Mucosa of gallbladder (tissue), 1 donor: ENCODE measurements at regions not wholly inside any gene's neighbourhood (a gene's known extent, or its start where the extent isn't known, plus 50 kb on each side); places are given as distances from the start of the nearest gene placed in this dataset.
A peak's percentile ranks its signal among the peaks of the same experiment; 100 is the strongest.
"Not testable (repeated sequence)": the region's sequence is repeated elsewhere in the genome, so short reads cannot be mapped to it uniquely, and the experiment has no call there.

Experiments
- DNase-seq: peaks from one replicate; pipeline ENCODE4 v3.0.0-alpha.2; 2020; ENCODE audit warnings: low spot score
- donor health status: DM: no; HTN: no; CAD: no.

DNA sequence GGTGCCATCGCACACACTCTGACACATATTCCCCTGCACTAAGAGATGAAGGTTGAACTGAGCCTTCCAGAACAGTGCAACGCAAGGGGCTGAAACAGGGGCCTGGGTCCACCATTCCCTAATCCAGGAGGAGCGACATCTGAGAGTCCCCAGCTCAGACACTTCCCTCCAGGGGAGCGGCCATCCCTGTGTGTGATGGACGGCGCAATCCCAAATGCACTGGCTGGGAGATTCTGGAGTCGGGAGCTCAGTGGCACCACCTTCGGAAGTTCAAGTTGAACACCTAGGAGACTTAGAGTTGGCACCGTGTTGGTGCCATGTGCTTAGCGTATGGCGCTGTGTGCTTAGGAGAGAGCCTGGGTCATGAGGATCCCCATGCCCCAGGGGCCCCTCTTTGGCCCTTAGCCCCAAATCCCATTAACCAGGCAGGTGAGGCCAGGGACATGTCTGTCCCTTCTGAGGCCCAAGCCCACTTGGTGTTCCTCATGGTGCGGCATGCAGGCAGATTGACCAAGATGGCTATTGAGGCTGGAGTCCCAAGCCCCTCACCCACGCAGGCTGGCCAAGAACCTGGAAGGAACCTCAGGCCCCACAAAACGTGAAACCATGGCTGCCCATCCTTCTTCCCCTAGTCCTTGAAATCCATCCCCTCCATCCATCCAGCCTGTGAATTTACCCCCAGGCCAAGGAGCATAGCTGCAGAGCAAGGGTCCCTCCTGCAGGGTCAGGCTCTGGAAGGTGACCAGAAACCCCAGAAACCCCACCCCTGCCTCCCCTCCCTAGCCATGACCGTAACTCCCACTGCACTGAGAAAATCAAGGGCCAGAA is 114.1 kb upstream of the OTOS start:
- DNase-seq, result no peak

DNA sequence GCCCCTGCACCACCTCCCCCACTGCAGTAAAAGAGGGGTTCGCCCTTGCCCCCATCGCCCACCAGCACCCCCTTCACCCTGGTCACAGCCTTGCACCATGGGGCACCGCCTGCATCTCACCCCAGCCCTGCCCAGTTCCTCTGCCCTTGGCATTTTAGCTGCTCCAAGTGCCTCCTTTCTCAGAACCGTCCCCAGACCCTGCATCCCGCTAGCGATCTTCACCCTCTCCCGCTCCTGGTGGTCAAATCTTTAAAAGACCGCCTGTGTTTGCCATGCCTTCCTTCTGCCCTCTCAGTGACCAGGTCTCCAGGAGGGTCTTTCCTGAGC is 114.7 kb upstream of the OTOS start:
- DNase-seq, result no peak

DNA sequence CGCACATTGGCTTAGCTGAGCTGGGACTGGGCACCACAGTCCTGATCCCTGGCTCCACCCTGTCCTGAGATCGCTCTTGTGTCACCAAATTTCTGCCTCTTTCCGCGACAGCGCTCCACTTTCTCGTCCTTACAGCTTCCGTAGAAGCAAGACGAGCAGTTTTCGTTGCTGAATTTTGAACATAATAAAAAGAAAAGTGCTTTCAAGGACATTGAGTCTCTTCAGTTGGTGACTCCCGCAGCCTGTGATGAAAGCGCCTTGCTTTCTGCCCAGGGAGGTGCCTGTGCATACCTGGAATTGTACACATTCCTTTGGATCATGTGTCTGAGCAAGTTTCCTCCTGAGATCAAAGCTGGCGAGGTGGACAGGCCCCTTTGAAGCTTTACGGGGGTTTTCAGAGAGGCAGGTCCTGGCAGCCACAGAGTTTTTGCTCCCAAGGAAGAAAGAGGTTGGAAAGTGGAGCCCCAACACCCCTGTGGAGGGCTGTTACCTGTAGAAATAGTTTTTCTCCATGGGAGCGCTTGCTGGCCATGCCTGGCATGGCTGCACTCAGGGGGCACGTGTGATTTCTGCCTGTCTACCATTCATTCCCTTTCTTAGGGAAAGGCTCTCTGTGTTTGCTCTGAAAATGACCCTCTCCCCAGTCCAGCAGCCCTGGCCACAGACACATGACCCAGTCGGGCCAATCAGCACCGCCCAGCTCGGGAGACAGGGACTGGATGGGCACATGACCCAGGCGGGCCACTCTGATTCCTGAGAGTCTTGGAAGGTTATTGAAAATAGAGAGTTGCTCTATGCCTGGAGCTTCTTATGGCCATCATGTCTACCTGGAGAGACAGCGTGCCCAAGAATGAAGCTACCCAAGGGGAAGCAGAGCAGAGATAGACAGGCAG is 115.6 kb upstream of the OTOS start:
- peak; percentile 55 for DNase-seq

DNA sequence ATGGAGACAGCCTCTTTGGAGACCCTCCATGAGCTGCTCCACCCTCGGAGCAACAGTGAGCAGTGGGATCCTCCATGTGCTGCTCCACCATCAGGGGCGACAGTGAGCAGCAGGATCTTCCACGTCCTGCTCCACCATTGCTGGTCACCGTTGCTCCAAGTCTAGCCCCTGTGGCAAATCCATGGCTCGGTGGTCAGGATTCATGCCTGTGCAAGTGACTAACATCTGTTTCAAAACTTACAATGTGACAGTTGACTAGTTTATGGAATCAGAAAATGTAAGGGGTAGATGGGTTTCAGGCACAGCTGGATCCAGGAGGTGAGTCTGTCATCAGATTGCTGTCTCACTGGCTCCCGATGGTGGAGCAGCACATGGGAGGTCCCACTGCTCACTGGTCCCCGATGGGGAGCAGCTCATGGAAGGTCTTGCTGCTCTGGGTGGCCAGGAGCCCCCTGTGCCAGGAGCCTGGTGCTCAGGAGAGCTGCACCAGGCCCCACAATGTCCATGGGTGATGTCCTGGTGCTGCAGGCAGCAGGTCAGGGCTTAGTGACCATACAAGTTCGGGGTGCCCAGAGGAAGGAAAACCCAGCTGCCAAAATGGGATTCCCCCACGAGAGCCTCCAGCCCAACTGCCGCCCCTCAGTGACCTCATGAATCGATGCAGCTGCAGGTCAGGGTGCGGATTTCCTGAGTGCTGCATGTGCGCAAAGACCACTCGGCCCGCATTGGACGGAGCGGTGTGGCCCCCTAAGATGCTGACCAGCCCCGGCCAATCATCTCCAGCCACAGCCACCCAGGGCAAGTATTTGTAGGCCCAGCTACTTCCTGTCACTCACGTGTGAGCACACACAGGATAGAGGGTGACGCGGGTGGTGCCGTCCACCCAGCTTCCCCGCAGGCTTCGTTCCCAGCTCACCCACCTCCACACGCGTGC is 116.5 kb upstream of the OTOS start:
- DNase-seq, result no peak

DNA sequence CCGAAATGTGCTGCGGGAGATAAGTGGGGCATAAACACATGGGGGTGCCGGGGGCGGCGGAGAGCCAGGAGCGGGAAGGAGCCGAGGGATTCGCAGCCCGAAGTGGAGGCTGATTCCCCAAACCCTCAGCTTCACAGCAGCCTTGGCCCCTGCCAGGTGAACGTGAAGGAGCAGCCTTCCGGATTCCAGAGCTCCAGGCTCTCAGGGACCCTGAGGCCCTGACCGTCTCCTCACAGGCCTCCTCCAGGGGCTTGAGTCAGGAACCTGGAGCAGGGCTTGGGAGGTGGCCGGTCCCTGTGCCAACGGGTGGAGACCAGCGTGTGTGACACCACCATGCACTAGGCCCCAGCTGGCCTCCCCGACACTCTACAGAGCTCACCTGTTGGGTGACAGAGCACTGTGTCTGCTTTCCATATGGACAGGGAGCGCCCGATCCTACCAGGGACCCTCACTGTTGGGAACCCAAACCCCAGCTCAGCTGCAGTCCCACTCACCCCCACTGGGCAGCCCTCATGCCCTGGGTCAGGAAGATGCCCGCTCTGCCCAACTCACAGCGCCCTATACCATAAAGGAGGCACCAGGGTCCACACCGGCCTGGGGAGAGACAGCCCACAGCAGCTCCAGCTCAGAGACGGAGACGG is 117.6 kb upstream of the OTOS start:
- no peak for DNase-seq

DNA sequence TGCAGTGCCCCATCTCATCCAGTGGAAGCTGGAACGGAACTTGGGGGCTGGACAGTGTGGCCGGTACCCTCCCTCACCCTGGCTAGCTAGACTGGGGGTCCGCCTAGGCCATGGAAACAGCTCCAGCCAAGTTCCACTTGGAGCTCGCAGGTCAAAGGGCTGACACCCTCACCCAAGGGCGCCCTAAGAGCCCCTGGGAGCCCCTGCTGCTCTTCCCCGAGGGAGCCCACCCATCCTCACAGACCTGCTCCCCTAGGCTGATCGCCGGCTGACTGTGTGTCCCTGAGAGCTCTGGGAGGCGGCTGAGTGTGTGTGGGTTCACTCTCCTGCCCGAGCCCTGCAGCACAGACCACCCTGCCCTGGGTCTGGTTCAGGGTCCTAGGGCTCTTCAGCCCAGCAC is 118.2 kb upstream of the OTOS start:
- no peak for DNase-seq

DNA sequence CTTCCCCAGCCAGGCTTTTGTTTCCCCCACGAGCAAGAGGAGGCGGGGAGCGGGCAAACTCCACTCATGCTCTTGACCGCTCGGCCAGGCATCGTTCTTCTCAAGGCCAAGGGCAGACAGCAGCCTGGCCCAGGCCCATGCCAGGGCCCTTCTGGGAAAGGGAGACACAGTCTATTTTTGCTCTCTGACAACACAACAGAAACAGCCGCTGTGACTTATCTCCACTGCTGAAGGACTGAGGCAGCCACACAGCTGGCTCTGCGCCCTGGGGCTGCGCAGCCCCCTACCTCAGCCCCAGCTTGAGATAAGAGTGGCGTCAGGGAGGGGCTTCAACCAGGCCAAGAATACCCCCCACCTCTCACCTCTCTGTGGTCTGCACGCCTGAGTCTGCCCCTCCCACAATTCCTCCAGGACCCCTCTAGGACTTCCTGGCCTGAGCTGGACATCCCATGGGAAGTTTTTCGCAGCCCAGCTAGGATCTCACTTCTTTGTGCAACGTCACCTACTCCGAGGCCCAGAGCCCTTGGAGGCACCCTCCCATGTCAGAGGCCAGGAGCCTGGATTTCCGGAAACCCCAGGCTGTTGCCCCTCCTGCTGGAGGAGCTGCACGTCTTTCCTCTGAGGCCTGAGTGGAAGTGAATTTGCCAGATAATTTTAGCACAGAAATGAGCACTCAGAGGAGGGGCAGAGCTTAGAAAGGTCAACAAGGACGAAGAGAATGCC is 118.9 kb upstream of the OTOS start:
- peak; percentile 52 for DNase-seq

DNA sequence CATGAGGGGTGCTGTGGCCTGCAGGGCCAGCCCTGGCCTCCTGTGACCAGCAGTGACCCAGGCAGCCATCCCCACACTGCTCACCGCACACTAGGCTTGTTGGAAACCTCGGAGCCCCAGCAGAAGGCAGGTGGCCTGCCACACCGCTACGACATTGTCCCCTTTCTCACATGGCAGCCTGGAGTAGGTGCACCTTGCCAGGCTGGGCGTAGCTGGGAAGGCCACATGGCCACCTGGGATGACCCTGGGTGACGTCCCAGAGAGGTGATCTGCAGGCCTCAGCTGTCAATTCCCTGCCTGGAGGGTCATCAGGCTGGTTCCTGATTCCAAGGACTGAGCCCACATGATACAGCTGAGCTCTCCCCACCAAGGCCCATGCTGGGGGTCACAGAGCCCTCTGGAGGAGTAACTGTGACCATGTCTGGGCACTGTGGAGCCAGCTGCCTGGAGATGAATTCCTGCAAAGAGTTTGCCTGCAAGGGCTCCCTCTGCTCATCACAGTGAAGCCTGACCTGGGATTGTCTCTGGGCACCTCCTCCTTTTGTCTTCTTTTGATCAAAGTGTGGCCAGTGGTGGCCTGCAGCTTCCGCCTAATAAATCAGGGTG is 119.6 kb upstream of the OTOS start:
- DNase-seq, result no peak

DNA sequence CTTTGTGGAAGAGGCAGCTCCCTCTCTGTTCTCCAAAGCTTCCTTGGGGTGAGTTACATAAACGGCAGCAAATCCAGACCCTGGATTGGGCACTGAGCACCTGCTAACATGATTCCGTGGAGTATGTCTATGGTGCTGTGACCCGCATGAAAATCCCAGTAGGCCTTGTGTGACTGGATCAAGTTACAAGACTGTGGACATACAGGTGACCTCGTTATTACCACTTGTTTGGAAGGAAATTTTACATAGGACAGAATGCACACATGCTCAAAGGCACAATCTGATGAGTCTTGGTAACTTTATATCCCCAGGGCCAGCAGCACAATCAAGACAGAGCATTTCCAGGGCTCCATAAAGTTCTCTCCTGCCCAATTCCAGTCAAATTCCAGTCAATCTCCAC is 120.2 kb upstream of the OTOS start:
- no peak for DNase-seq

DNA sequence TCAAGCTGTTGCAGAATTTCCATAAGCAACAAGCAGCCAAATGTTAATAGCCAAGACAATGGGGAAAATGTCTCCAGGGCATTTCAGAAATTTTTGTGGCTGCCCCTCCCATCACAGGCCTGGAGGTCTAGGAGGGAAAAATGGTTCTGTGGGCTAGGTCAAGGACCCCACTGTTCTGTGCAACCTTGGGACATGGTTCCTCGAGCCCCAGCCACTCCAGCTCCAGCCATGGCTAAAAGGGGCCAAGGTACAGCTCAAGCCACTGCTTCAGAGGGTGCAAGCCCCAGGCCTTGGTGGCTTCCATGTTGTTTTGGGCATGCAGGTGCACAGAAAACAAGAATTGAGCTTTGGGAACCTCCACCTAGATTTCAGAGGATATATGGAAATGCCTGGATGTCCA is 122.1 kb upstream of the OTOS start:
- not testable (repeated sequence) for DNase-seq

DNA sequence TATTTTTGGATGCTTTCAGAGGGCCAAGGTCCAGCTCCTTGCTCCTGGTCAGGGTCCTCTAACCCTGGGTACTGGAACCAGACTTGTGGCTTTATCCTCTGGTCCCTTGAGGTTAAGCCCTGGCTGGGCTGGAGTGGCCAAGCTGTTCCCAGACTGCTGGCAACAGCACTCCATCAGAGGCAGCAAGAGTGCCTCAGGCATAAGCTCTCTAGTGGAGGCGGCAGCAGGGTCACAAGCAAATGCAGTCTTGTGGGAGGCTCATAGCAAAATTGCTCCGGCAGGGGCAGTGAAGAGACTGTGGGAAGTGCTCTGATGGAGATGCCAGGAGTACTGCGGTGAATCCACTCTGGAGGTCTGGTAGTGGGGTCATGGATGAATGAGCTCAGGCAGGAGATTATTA is 128.9 kb upstream of the OTOS start:
- DNase-seq, result no peak

DNA sequence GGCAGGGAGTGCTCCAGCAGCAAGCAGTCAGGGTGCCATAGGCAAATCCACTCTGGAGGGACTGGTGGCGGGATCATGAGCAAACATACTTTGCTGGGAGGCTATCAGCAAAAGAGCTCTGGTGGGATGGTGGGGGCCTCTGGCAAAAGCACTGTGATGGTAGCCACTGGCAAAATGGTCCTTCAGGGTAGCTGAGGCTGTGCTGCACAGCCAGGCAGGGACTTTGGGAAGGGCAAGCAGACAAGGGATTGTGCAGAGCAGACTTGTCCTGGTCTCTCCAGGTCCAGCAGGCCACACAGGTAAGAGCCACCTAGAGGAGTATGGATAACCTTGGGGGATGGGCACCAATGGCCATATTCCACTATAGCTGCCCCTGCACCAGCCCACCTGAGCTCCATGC is 129.4 kb upstream of the OTOS start:
- DNase-seq, result no peak

DNA sequence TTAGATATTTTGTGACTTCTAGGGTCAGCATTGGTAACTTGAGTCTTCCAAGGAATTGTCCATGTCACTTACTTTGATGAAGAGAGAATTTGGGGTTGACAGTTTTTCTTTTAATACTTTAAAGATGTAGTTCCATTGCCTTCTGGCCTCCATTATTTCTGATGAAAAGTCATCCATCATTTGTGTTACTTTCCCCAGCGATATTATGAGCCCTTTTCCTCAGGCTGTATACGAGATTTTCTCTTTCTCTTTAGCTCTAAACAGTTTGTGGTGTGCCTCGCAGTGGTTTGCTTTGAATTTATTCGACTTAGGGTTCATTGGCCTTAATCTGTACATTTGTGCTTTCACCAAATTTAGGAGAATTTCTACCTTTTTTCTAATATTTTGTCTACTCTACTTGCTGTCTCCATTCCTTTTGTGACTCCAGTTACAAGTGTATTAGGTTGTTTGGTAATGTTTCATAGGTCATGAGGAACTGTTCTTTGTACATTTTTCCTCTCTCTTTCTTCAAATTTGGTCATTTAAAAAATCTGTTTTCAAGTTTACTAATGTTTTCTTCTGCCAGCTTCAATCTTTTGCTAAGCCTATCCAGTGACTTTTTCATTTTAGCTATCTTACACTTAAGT is 131.4 kb upstream of the OTOS start:
- no peak for DNase-seq

DNA sequence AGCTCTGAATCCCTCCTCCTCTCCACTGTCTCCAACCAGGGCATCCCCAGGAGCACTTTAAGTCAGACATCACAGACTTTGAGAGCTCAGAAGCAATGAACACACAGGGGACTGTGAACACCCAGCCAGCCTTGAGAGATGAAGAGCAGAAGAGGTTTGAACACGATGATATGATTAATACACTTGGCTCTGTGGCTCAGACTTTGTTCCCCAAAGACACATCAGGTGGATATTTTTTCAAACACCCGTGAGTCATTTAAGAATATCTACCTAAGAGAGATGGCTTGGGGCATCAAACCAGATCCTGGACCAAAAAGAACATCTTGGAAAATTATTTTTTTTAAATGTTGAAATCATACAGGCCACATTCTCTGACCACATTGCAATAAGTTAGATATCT is 134.9 kb upstream of the OTOS start:
- DNase-seq, result no peak

DNA sequence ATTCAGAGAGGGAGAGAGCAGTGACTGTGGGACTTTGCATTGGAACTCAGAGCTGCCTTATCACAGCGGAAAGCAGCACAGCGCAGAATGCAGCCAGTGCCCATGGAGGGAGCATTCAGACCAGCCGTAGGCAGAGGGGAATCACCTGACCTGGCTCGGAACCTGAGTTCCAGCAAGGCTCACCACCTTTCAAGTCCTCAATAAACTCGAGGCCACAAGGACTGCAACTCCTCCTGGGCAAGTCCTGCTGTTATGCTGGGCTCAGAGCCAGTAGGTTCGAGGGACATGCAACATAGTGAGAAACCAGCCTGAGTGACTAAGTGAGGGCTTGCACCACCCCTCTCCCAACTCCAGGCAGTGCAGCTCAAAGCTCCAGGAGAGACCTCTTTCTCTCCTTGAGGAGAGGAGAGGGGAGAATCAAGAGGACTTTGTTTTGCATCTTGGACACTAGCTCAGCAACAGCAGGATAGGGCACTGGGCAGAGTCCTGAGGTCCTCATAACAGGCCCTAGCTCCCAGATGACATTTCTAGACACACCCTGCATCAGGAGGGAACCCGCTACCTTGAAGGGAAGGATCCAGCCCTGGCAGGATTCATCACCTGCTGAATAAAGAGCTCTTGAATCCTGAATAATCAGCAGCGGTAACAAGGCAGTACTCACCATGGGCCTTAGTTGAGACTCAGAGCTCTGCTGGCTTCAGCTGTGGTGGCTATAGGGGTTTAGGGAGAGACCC is 136.8 kb upstream of the OTOS start:
- no peak for DNase-seq

DNA sequence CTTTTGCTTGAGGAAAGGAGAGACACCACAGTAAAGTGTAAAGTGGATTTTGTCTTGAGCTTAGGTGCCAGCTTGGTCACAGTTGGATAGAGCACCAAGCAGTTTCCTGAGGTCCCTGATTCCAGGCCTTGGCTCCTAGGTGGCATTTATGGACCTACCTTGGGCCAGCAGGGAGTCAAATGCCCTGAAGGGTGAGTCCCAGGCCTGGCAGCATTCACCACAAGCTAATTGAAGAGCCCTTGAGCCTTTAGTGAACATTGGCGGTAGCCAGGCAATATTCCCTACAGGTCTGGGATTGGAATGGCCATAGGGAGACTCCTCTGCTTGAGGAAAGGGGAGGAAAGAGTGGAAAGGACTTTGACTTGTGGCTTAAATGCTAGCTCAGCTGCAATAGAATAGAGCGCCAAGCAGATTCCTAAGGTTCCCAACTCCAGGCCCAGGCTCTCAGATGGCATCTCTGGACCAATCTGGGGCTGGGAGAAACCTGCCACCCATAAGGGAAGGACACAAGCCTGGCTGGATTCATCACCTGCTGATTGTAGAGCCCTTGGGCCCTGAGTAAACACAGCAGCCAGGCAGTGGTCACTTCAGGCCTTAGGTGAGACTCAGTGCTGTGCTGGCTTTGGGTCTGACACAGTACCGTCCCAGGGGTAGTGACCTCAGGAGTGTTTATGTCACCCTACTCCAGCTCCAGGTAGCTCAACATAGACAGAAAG is 137.5 kb upstream of the OTOS start:
- DNase-seq, result no peak

DNA sequence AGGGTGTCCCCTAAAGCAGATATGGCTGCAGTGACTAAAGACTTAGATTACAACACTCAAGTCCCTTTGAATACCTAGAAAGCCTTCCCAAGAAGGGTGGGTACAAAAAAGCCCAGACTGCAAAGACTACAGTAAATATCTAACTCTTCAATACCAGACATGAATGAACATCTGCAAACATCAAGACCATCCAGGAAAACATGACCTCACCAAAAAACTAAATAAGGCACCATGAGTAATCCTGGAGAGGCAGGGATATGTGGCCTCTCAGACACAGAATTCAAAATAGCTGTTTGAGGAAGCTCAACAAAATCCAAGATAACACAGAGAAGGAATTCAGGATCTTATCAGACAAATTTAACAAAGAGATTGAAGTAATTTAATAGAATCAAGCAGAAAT is 138.2 kb upstream of the OTOS start:
- no peak for DNase-seq

DNA sequence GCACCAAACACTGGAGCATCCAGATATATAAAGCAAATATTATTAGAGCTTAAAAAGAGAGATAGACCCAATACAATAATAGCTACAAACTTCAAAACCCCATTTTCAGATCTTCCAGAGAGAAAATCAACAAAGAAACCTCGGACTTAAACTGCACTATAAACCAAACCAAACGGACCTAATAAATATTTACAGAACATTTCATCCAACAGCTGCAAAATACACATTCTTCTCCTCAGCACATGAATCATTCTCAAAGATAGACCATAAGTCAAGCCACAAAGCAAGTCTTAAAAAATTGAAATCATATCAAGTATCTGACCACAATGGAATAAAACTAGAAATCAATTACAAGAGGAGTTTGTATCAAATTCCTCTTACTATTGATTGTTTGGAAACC is 140.2 kb upstream of the OTOS start:
- DNase-seq, result no peak
